ENCODE measurements at regions not wholly inside any gene's neighbourhood (a gene's known extent, or its start where the extent isn't known, plus 50 kb on each side); places are given as distances from the start of the nearest gene placed in this dataset.

- POLR2A ChIA-PET = no interaction called here
- no peak overlapping the region for H3K27ac ChIP-seq (ENCODE audit: low read length in 2 of 2)
- no peaks in the 10 kb centered on the region for H3K36me3 ChIP-seq (replicated peaks in 1 of 2; ENCODE audit: control extremely low read depth in 1 of 2, control insufficient read depth in 1 of 2, extremely low read depth in 1 of 2, insufficient read depth in 2 of 2, low read length in 1 of 2)
- H3K9me3 Mint-ChIP-seq (ENCODE audit: insufficient read depth) = no peaks in the 10 kb centered on the region
- ATAC-seq (ENCODE audit: low read depth) (no peak), DNase-seq (no peak)
- no peaks in the 10 kb centered on the region for H4K20me1 ChIP-seq (ENCODE audit: control insufficient read depth, insufficient read depth, low read length, poor library complexity, severe bottlenecking)
- no peaks in the 10 kb centered on the region for H3K4me1 Mint-ChIP-seq
- H3K9me3 ChIP-seq (ENCODE audit: control extremely low read depth in 1 of 3, control insufficient read depth in 2 of 3, insufficient read depth in 1 of 3, low read length in 2 of 3) = no peaks in the 10 kb centered on the region
- H3K4me3 ChIP-seq (ENCODE audit: control extremely low read depth in 1 of 5, extremely low read depth in 1 of 5, insufficient read depth in 1 of 5, low read depth in 2 of 5, low read length in 4 of 5) = no peak overlapping the region
- H3K27me3 Mint-ChIP-seq = no peaks in the 10 kb centered on the region
- no peak overlapping the region for H3K27ac Mint-ChIP-seq
- H3K27me3 ChIP-seq (replicated peaks in 1 of 4; ENCODE audit: control extremely low read depth in 1 of 4, control insufficient read depth in 3 of 4, insufficient read depth in 4 of 4, low read length in 3 of 4) = no peaks in the 10 kb centered on the region
- CTCF ChIA-PET = no interaction called here
- H2AFZ ChIP-seq (ENCODE audit: insufficient read depth, low read depth, low read length, poor library complexity, severe bottlenecking) = no peak overlapping the region
- H3K4me1 ChIP-seq (ENCODE audit: control insufficient read depth in 2 of 2, insufficient read depth in 2 of 2, low read length in 2 of 2) = no peaks in the 10 kb centered on the region
- no peak overlapping the region for H3K9ac ChIP-seq (ENCODE audit: low read length)
- H3K4me3 Mint-ChIP-seq = no peak overlapping the region
- H3K79me2 ChIP-seq (ENCODE audit: control insufficient read depth, insufficient read depth, low read length) = no peaks in the 10 kb centered on the region
- intact Hi-C loops (cut with micrococcal nuclease) = no loop called here
- TF ChIP-seq EZH2 (IDR thresholded peaks at IDR 0.05; ENCODE audit: borderline replicate concordance, insufficient read depth, low read depth, low read length, poor library complexity, severe bottlenecking) (no peak), CTCF (IDR thresholded peaks at IDR 0.05) (no peak)
- no peak overlapping the region for H3K4me2 ChIP-seq (replicated peaks; ENCODE audit: low read depth, low read length, poor library complexity, severe bottlenecking)
These were observed 150.9 kb downstream of the ISOC1 start for GRCh38 chr5:129245489-129245888.

GRCh38 chr5:129246088-129246487, 151.5 kb downstream of the ISOC1 start:
- Histone ChIP-seq H3K27ac (ENCODE audit: low read length in 2 of 2) (no peak overlapping the region), H3K36me3 (replicated peaks in 1 of 2; ENCODE audit: control extremely low read depth in 1 of 2, control insufficient read depth in 1 of 2, extremely low read depth in 1 of 2, insufficient read depth in 2 of 2, low read length in 1 of 2) (no peaks in the 10 kb centered on the region), H3K4me2 (replicated peaks; ENCODE audit: low read depth, low read length, poor library complexity, severe bottlenecking) (no peak overlapping the region), H3K79me2 (ENCODE audit: control insufficient read depth, insufficient read depth, low read length) (no peaks in the 10 kb centered on the region), H3K9ac (ENCODE audit: low read length) (no peak overlapping the region), H2AFZ (ENCODE audit: insufficient read depth, low read depth, low read length, poor library complexity, severe bottlenecking) (no peak overlapping the region), H4K20me1 (ENCODE audit: control insufficient read depth, insufficient read depth, low read length, poor library complexity, severe bottlenecking) (no peaks in the 10 kb centered on the region), H3K9me3 (ENCODE audit: control extremely low read depth in 1 of 3, control insufficient read depth in 2 of 3, insufficient read depth in 1 of 3, low read length in 2 of 3) (no peaks in the 10 kb centered on the region), H3K4me1 (ENCODE audit: control insufficient read depth in 2 of 2, insufficient read depth in 2 of 2, low read length in 2 of 2) (no peaks in the 10 kb centered on the region), H3K4me3 (ENCODE audit: control extremely low read depth in 1 of 5, extremely low read depth in 1 of 5, insufficient read depth in 1 of 5, low read depth in 2 of 5, low read length in 4 of 5) (no peak overlapping the region), H3K27me3 (replicated peaks in 1 of 4; ENCODE audit: control extremely low read depth in 1 of 4, control insufficient read depth in 3 of 4, insufficient read depth in 4 of 4, low read length in 3 of 4) (no peaks in the 10 kb centered on the region)
- WGBS (ENCODE audit: insufficient coverage) = no CpG with 5 or more reads among the region's 3 CpGs
- intact Hi-C loops (cut with micrococcal nuclease) = no loop called here
- TF ChIP-seq EZH2 (IDR thresholded peaks at IDR 0.05; ENCODE audit: borderline replicate concordance, insufficient read depth, low read depth, low read length, poor library complexity, severe bottlenecking) = no peak
- no peaks in the 10 kb centered on the region for H3K9me3 Mint-ChIP-seq (ENCODE audit: insufficient read depth)
- no peak overlapping the region for H3K4me3 Mint-ChIP-seq
- ATAC-seq (ENCODE audit: low read depth) (no peak), DNase-seq (no peak)
- H3K27ac Mint-ChIP-seq = no peak overlapping the region
- ChIA-PET POLR2A (no interaction called here), CTCF (no interaction called here)
- H3K27me3 Mint-ChIP-seq = no peaks in the 10 kb centered on the region
- H3K4me1 Mint-ChIP-seq = no peaks in the 10 kb centered on the region
